ENCODE measurements at regions not wholly inside any gene's neighbourhood (a gene's known extent, or its start where the extent isn't known, plus 50 kb on each side); places are given as distances from the start of the nearest gene placed in this dataset.

DNA sequence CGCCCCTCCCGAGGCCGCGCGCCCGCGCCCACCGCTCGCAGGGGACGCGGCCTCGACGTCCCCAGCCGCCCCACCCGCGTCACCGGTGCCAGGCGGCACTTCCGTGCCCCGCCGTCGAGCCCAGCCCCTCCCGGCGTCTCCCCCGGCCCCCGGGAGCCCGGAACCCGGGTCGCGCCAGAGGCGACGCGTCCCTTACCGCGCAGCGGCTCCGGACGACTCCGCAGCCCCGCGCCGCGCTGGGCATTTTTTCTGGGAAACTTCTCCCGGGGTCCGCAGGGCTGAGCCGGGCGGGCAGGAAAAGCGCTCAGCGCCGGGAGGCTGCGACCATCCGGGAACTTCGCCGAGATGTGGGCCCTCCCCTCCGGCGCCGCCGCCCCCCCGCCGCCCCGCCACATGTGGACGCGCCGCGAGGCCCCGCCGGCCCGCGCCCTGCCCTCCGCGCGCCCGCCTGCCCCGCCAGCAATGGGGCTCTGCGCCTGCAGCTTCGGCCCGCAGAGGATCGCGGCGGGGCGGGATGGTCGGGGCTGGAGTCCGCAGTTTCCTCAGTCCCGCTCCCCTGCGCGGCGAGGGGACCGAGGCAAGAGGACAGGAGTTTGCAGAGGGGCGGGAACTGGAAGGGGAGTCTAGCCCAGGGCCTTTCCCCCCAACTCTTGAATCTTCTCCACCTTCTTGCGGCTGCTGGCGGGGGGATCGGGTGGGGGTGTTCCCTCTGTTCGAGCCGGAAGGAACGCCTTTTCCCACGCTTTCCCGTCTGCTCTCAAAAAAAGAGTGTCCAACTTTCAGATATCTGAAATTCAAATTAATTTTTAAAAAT lies 81.5 kb downstream of the CHRNA1 start:
- intact Hi-C loops (cut with DNase I), result loop anchor here (2.0 to 5.0 kb wide), 2 partner anchors 75 to 220 kb away; no protein-coding TSS in a partner anchor
- Histone ChIP-seq H3K9me3 (no peaks in the 10 kb centered on the region), H3K36me3 (no peaks in the 10 kb centered on the region), H3K27me3 (replicated peaks; ENCODE audit: insufficient read depth) (no peaks in the 10 kb centered on the region), H3K27ac (peak overlapping the region; percentile 71 to 76), H3K4me3 (peak overlapping the region; percentile 83), H3K4me1 (replicated peaks) (no peaks in the 10 kb centered on the region)
- WGBS, result under 1% methylated on average over 74 of the region's 97 CpGs
- TF ChIP-seq POLR2AphosphoS5 (IDR thresholded peaks at IDR 0.05) (no peak), POLR2A (IDR thresholded peaks at IDR 0.05) (no peak)
- TF ChIP-seq, protein P1, sequence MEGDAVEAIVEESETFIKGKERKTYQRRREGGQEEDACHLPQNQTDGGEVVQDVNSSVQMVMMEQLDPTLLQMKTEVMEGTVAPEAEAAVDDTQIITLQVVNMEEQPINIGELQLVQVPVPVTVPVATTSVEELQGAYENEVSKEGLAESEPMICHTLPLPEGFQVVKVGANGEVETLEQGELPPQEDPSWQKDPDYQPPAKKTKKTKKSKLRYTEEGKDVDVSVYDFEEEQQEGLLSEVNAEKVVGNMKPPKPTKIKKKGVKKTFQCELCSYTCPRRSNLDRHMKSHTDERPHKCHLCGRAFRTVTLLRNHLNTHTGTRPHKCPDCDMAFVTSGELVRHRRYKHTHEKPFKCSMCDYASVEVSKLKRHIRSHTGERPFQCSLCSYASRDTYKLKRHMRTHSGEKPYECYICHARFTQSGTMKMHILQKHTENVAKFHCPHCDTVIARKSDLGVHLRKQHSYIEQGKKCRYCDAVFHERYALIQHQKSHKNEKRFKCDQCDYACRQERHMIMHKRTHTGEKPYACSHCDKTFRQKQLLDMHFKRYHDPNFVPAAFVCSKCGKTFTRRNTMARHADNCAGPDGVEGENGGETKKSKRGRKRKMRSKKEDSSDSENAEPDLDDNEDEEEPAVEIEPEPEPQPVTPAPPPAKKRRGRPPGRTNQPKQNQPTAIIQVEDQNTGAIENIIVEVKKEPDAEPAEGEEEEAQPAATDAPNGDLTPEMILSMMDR (IDR thresholded peaks at IDR 0.05), result no peak
- peak; percentile 51 for DNase-seq (ENCODE audit: low spot score)

DNA sequence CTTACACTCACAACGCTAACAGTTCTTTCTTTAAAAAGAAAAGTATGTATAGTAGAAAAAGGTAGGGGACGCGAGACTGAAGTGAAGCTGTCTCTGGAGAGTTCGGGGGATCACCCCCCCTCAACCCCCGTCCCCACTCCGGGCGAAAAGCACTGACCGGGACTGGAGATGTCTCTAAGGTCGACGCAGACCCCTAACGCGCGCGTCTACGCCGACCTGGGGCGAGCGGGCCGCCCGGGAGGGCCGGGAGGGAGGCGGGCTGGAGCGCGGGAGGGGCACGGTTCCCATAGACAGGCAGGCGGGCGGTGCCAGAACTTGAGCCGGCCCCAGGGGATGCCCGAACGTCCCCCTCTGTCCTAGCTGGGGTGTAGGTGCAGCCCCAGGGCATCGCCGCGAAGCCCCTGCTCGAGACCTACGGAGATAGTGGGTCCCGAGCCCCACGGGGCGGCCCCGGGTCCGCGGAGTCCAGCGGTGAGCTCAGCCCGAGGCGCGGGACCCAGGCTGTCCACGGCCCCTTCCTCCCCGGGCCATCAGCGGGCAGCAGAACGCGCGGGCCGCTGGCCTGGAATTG lies 82.2 kb downstream of the CHRNA1 start:
- peak overlapping the region; percentile 83 for H3K4me3 ChIP-seq
- H3K27me3 ChIP-seq (replicated peaks; ENCODE audit: insufficient read depth), result no peaks in the 10 kb centered on the region
- no peak for DNase-seq (ENCODE audit: low spot score)
- TF ChIP-seq POLR2AphosphoS5 (IDR thresholded peaks at IDR 0.05) (no peak), POLR2A (IDR thresholded peaks at IDR 0.05) (no peak)
- TF ChIP-seq, protein P1 (IDR thresholded peaks at IDR 0.05), result no peak
- H3K27ac ChIP-seq, result peak overlapping the region; percentile 71 to 76
- intact Hi-C loops (cut with DNase I), result loop anchor here (2.0 to 5.0 kb wide), 2 partner anchors 75 to 219 kb away; no protein-coding TSS in a partner anchor
- no peaks in the 10 kb centered on the region for H3K36me3 ChIP-seq
- H3K4me1 ChIP-seq (replicated peaks), result no peaks in the 10 kb centered on the region
- WGBS, result under 1% methylated on average over 31 of the region's 52 CpGs
- no peaks in the 10 kb centered on the region for H3K9me3 ChIP-seq

DNA sequence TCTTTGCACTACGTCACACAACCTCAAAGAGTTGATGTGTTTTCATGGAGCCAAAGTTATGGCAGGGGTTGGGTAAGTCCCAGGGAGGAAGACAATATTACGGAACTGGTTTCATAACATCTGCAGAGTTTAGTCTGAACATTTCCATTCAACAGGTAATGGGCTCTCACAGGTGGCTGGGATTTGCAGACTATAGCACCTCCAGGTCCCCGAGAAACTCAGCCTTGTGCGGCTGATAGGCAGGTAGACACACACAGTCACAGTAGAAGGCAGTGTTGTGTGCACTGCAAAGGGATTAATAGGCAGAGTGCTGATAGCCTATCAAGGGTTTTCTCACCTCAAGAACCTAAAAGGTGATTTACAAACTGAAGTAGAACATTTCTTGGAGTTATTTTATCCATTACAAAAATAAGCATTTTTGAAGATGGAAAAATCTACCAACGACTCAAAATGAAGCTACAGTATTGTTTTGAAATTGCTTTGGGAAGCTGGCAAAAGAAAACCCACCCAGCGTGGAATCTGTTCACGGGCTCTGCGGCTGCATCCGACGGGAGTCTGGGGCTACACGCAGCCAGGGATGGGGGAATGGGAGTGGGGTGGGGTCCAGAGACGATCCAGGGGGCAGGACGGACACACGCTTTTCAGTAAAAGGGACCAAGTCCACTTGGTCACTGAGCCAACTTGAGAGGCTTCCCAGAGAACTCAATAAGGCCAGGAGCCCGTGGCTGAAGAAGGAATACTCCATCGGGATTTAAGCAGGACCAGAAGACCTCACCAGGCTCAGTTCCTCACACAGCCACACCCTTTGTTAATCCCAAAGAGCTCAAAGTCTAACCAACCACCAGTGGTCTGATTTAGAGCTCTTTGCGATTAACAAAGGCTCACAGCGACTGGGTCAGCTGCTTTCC lies 82.9 kb downstream of the CHRNA1 start:
- Histone ChIP-seq H3K4me3 (peak overlapping the region; percentile 83), H3K27ac (peak overlapping the region; percentile 71 to 76), H3K4me1 (replicated peaks) (no peaks in the 10 kb centered on the region), H3K27me3 (replicated peaks; ENCODE audit: insufficient read depth) (no peaks in the 10 kb centered on the region), H3K36me3 (no peaks in the 10 kb centered on the region), H3K9me3 (no peaks in the 10 kb centered on the region)
- DNase-seq (ENCODE audit: low spot score), result no peak
- TF ChIP-seq, protein P1 (IDR thresholded peaks at IDR 0.05), result peak in 1 of 4 experiments; percentile 5
- no peak for TF ChIP-seq POLR2AphosphoS5 (IDR thresholded peaks at IDR 0.05)
- 29% methylated on average over 18 of the region's 18 CpGs for WGBS
- intact Hi-C loops (cut with DNase I), result loop anchor here (2.0 to 5.0 kb wide), 2 partner anchors 74 to 219 kb away; no protein-coding TSS in a partner anchor

DNA sequence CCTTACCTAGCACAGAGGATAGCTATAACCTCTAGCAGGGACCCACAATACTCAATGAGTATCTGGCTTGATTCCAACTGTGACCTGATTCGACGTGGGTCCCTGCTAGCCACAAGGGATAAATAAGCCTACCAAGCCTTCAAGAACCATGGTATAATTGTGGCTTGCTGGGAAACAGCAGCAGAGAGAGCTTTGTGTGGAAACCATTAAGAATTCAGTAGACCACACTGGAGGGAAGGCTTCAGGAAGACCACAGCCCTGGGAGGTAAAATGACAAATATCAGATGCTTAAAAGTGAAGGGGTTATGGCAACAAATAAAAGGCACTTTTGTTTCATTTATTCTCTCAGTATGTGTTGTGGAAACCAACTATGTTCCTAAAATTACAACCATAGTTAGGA lies 82.6 kb upstream of the WIPF1 start:
- intact Hi-C loops (cut with DNase I), result loop anchor here (5.0 kb wide), 1 partner anchor 73 kb away; no protein-coding TSS in a partner anchor
- WGBS, result 59% methylated on average over 2 of the region's 2 CpGs
- Histone ChIP-seq H3K27ac (no peak overlapping the region), H3K36me3 (no peaks in the 10 kb centered on the region), H3K4me1 (replicated peaks) (no peaks in the 10 kb centered on the region), H3K4me3 (no peak overlapping the region), H3K9me3 (no peaks in the 10 kb centered on the region), H3K27me3 (replicated peaks; ENCODE audit: insufficient read depth) (no peaks in the 10 kb centered on the region)
- DNase-seq (ENCODE audit: low spot score), result no peak
- TF ChIP-seq POLR2A (IDR thresholded peaks at IDR 0.05), result no peak
- TF ChIP-seq, protein P1 (IDR thresholded peaks at IDR 0.05), result no peak
- no peak for TF ChIP-seq POLR2AphosphoS5 (IDR thresholded peaks at IDR 0.05)

All from prostate gland (tissue), 2 donors.